ENCODE measurements at regions not wholly inside any gene's neighbourhood (a gene's known extent, or its start where the extent isn't known, plus 50 kb on each side); places are given as distances from the start of the nearest gene placed in this dataset.

DNA sequence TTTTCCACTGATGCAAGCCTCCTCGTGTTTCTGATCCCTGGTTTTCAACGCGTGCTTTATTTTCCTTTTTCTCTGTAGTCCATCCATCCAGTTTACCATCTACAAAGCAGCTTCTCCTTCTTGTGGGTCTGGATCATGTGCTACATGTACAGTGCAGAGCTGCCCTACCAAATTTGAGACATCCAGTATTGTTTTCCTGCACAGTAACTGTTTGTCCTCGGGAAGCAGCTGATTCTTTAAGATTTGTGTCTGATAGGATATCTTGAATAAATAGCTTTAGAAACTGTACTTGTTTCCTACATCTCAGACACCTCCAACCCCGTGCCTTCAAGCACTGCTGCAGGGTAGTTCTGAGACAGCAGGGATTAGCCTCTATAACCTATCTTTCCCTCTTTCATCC is 368.1 kb upstream of the FAR2 start:
- TF ChIP-seq, protein P1, sequence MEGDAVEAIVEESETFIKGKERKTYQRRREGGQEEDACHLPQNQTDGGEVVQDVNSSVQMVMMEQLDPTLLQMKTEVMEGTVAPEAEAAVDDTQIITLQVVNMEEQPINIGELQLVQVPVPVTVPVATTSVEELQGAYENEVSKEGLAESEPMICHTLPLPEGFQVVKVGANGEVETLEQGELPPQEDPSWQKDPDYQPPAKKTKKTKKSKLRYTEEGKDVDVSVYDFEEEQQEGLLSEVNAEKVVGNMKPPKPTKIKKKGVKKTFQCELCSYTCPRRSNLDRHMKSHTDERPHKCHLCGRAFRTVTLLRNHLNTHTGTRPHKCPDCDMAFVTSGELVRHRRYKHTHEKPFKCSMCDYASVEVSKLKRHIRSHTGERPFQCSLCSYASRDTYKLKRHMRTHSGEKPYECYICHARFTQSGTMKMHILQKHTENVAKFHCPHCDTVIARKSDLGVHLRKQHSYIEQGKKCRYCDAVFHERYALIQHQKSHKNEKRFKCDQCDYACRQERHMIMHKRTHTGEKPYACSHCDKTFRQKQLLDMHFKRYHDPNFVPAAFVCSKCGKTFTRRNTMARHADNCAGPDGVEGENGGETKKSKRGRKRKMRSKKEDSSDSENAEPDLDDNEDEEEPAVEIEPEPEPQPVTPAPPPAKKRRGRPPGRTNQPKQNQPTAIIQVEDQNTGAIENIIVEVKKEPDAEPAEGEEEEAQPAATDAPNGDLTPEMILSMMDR (IDR thresholded peaks at IDR 0.05) = no peak
- TF ChIP-seq POLR2A (IDR thresholded peaks at IDR 0.05) (no peak), POLR2AphosphoS5 (IDR thresholded peaks at IDR 0.05) (no peak)

All from prostate gland (tissue), 2 donors.